OCI-LY3 (cell line): ENCODE measurements at regions not wholly inside any gene's neighbourhood (a gene's known extent, or its start where the extent isn't known, plus 50 kb on each side); places are given as distances from the start of the nearest gene placed in this dataset.

Experiments used
- H2AFZ ChIP-seq: fragments of 200-600, 300-600 bp; shearing (Covaris generic); 2 replicates; pipeline ENCODE4 v1.6.0; 2014; ENCODE audit warnings: antibody characterized with exemption, low read depth, low read length
- H3K27ac ChIP-seq: fragments of 200-600, 300-600 bp; sonication (generic); 2 replicates; pipeline ENCODE4 v1.5.1; 2014; ENCODE audit warnings: mild to moderate bottlenecking, low read length, moderate library complexity, mixed read lengths
- H3K27me3 ChIP-seq: fragments of 200-600, 300-600 bp; sonication (generic); 2 replicates; pipeline ENCODE4 v1.6.1; 2014; ENCODE audit warnings: low read depth, low read length, mixed read lengths
- H3K36me3 ChIP-seq: fragments of 200-600, 300-600 bp; sonication (generic); replicated peaks from 2 replicates; pipeline ENCODE3; 2014; ENCODE audit warnings: low read depth, low read length, mixed read lengths
- H3K4me1 ChIP-seq: fragments of 300-600, 200-600 bp; sonication (generic); 2 replicates; pipeline ENCODE4 v1.6.1; 2014; ENCODE audit warnings: low read length, mixed read lengths
- H3K4me2 ChIP-seq: fragments of 200-600, 300-600 bp; sonication (generic); 2 replicates; pipeline ENCODE4 v1.6.1; 2014; ENCODE audit warnings: low read length, mixed read lengths
- H3K4me3 ChIP-seq: fragments of 300-600, 200-600 bp; sonication (generic); 2 replicates; pipeline ENCODE4 v1.5.1; 2014; ENCODE audit warnings: antibody characterized with exemption, mild to moderate bottlenecking, low read length, moderate library complexity
- H3K79me2 ChIP-seq: fragments of 300-600, 200-600 bp; shearing (Covaris generic); 2 replicates; pipeline ENCODE4 v1.6.1; 2014; ENCODE audit warnings: mild to moderate bottlenecking, low read length, mixed read lengths
- H3K9ac ChIP-seq: fragments of 300-600, 200-600 bp; shearing (Covaris generic); 2 replicates; pipeline ENCODE4 v1.6.0; 2014; ENCODE audit warnings: mild to moderate bottlenecking, low read length, moderate library complexity
- H3K9me3 ChIP-seq: fragments of 200-600, 300-600 bp; shearing (Covaris generic); 2 replicates; pipeline ENCODE4 v1.6.1; 2014; ENCODE audit warnings: low read length, mixed read lengths; ENCODE audit not compliant: insufficient read depth
- H4K20me1 ChIP-seq: fragments of 200-600, 300-600 bp; sonication (generic); 2 replicates; pipeline ENCODE4 v1.6.1; 2016; ENCODE audit warnings: low read length, mixed read lengths; ENCODE audit not compliant: insufficient read depth
- EZH2phosphoT487 ChIP-seq: fragments of 200-600 bp; shearing (Covaris generic); IDR thresholded peaks from 2 replicates; pipeline ENCODE4 v1.6.1; 2018; ENCODE audit warnings: antibody characterized with exemption, mixed run types, low read depth
- TF ChIP-seq, protein P1 (sequence below): fragments of 200-600, 300-600 bp; sonication (generic); IDR thresholded peaks from 2 replicates; pipeline ENCODE4 v1.5.1; 2014; ENCODE audit warnings: antibody characterized with exemption, low read length, low read depth

- no peaks in the 10 kb centered on the region for H3K4me1 ChIP-seq
- H4K20me1 ChIP-seq, result no peaks in the 10 kb centered on the region
- TF ChIP-seq EZH2phosphoT487, result no peak
- TF ChIP-seq, protein P1, sequence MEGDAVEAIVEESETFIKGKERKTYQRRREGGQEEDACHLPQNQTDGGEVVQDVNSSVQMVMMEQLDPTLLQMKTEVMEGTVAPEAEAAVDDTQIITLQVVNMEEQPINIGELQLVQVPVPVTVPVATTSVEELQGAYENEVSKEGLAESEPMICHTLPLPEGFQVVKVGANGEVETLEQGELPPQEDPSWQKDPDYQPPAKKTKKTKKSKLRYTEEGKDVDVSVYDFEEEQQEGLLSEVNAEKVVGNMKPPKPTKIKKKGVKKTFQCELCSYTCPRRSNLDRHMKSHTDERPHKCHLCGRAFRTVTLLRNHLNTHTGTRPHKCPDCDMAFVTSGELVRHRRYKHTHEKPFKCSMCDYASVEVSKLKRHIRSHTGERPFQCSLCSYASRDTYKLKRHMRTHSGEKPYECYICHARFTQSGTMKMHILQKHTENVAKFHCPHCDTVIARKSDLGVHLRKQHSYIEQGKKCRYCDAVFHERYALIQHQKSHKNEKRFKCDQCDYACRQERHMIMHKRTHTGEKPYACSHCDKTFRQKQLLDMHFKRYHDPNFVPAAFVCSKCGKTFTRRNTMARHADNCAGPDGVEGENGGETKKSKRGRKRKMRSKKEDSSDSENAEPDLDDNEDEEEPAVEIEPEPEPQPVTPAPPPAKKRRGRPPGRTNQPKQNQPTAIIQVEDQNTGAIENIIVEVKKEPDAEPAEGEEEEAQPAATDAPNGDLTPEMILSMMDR, result no peak
- H3K27me3 ChIP-seq, result peaks cover 3% of the 10 kb centered on the region; the same call in 1 of the 2 replicates
- H3K4me2 ChIP-seq, result no peak overlapping the region
- no peak overlapping the region for H3K4me3 ChIP-seq
- H3K9ac ChIP-seq, result no peak overlapping the region
- no peak overlapping the region for H2AFZ ChIP-seq
- H3K79me2 ChIP-seq, result no peaks in the 10 kb centered on the region
- H3K27ac ChIP-seq, result no peak overlapping the region
- H3K9me3 ChIP-seq, result no peaks in the 10 kb centered on the region
- H3K36me3 ChIP-seq, result no peaks in the 10 kb centered on the region
Measured at GRCh38 chr2:105504459-105504858, 105.6 kb upstream of the FHL2 start.

- Histone ChIP-seq H3K9ac (no peak overlapping the region), H3K27ac (no peak overlapping the region), H3K4me2 (no peak overlapping the region), H3K27me3 (peaks cover 6% of the 10 kb centered on the region; the same call in 1 of the 2 replicates), H2AFZ (no peak overlapping the region), H3K4me3 (no peak overlapping the region), H4K20me1 (no peaks in the 10 kb centered on the region), H3K4me1 (no peaks in the 10 kb centered on the region), H3K79me2 (no peaks in the 10 kb centered on the region), H3K36me3 (no peaks in the 10 kb centered on the region), H3K9me3 (no peaks in the 10 kb centered on the region)
- TF ChIP-seq EZH2phosphoT487, result no peak
- TF ChIP-seq, protein P1, result no peak
Measured at GRCh38 chr2:105502625-105503334, 103.9 kb upstream of the FHL2 start.

GRCh38 chr2:105498281-105498846 is 99.5 kb upstream of the FHL2 start:
- no peaks in the 10 kb centered on the region for H3K36me3 ChIP-seq
- H3K4me2 ChIP-seq, result no peak overlapping the region

GRCh38 chr2:105497094-105497493 is 98.2 kb upstream of the FHL2 start:
- Histone ChIP-seq H4K20me1 (no peaks in the 10 kb centered on the region), H3K27ac (no peak overlapping the region), H3K4me2 (no peak overlapping the region), H2AFZ (no peak overlapping the region), H3K4me3 (no peak overlapping the region), H3K79me2 (no peaks in the 10 kb centered on the region), H3K9ac (no peak overlapping the region), H3K36me3 (no peaks in the 10 kb centered on the region), H3K4me1 (no peaks in the 10 kb centered on the region), H3K27me3 (peaks cover 24% of the 10 kb centered on the region; the same call in 1 of the 2 replicates), H3K9me3 (no peaks in the 10 kb centered on the region)
- no peak for TF ChIP-seq EZH2phosphoT487
- TF ChIP-seq, protein P1, result no peak

More at GRCh38 chr2:105498281-105498846, 99.5 kb upstream of the FHL2 start:
- Histone ChIP-seq H3K9ac (no peak overlapping the region), H3K27me3 (peaks cover 14% of the 10 kb centered on the region; the same call in 1 of the 2 replicates), H3K27ac (no peak overlapping the region), H3K4me1 (no peaks in the 10 kb centered on the region), H3K4me3 (no peak overlapping the region), H2AFZ (no peak overlapping the region), H3K9me3 (no peaks in the 10 kb centered on the region), H4K20me1 (no peaks in the 10 kb centered on the region), H3K79me2 (no peaks in the 10 kb centered on the region)
- TF ChIP-seq EZH2phosphoT487, result no peak
- TF ChIP-seq, protein P1, result no peak
